Left forelimb (tissue), 1 donor: ENCODE measurements at regions not wholly inside any gene's neighbourhood (a gene's known extent, or its start where the extent isn't known, plus 50 kb on each side); places are given as distances from the start of the nearest gene placed in this dataset.

Experiments
- DNase-seq: peaks from one replicate; pipeline ENCODE4 v3.0.0-alpha.2; 2018; ENCODE audit warnings: low spot score

DNA sequence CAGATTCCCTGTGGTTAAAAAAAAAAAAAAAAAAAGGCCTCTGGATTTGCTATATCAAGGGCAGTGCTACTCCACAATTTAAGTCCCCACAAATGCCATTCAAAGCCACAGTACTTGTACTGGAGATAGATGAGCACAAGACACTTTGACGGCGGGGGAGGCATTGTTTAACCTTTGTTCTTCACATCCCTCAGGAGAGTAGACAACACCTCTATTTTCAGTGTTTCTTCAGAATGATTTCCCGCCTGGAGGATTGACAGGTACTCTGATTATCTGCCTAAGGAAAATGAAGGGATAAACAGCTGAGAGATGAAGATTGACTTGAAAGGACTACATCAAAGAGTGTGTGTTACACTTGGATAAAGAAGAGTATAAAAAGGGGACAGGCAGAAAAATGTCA is 58.7 kb downstream of the OTOL1 start:
- DNase-seq: no peak

DNA sequence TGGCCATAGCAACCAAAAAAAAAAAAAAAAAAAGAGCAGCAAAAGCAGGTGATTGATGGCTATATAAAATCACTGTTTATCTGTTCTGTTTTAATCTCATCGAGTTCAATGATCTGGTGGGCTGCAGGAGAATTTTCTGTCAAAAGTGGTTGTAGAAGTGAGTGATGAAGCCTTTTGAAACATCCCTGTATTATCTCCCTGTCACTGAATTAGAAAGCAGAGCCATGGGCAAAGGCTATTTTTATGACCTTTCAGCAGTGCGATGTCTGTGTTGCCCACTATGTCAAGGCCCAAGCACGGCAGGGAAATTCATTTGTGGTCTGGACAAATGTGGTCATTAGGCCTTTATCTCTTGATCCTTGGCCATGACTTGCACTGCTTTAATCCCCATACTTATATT is 59.9 kb downstream of the OTOL1 start:
- DNase-seq: no peak

DNA sequence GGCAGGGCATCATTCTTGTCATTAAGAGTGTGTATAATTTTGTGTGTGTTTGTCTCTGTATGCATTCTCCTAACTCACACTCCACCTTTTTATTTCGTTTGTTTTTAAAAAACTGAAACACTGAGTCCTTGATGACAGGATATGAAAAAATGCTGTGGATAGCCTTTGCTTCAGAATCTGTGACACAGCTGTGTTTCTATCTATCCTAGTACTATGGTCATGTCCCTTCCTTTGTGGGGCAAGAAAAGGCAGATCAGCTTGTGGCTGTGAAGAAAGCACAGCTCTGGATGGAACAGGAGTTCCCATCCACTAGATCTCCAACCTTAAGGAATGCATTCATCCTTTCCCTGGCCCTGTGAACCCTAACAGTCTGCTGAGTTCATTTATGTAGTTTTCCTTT is 60.3 kb downstream of the OTOL1 start:
- no peak for DNase-seq

DNA sequence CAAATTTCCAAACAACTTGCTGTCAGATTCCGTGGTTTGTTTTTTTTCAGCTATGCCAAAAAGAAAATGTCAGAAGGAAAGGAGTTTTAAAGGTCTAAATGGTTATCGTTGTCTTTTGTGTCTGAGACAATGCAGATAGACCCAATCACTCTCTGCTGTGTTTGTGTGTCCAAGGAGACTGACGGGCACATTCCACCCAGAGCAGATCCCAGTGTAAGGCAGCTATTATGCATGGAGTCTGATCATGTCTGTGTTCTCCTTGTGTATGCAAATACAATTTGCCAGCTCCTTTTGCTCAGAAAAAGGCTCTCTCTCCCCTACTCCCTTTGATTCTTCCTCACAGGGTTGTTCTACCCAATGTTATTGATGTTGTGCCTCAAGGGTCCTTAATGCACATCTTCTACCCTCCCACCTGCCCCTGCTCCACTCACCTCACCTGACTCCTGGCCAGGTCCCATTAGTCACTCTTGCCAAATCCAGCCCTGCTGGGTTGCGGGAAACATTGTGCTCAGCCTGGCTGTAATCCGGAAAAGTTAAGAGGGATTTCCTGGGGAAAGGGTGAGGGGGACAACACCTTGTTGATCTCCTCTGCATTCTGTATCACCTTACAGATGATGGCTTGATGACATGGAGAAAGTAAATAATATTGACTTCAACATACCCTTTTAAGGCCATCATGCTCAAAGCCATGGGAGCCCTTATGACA is 61.0 kb downstream of the OTOL1 start:
- no peak for DNase-seq

DNA sequence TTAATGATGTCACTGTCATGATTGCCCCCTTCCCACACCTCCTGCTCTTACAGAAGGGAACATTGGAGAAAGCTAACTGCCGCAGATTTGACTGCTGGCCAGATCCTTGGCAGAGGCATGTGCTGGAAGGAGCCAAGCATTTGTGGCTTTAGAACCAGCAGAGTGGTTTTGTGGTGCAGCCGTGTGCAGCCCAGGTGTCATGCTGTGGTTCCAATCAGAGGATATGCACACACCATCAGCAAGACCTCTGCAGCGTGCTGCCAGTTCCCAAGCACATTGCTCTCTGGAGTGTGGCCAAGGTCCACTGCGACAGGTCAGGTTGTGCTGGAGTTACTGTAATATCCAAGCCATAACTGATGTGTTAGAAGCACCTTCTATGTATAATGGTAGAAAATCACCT is 61.6 kb downstream of the OTOL1 start:
- DNase-seq: no peak

DNA sequence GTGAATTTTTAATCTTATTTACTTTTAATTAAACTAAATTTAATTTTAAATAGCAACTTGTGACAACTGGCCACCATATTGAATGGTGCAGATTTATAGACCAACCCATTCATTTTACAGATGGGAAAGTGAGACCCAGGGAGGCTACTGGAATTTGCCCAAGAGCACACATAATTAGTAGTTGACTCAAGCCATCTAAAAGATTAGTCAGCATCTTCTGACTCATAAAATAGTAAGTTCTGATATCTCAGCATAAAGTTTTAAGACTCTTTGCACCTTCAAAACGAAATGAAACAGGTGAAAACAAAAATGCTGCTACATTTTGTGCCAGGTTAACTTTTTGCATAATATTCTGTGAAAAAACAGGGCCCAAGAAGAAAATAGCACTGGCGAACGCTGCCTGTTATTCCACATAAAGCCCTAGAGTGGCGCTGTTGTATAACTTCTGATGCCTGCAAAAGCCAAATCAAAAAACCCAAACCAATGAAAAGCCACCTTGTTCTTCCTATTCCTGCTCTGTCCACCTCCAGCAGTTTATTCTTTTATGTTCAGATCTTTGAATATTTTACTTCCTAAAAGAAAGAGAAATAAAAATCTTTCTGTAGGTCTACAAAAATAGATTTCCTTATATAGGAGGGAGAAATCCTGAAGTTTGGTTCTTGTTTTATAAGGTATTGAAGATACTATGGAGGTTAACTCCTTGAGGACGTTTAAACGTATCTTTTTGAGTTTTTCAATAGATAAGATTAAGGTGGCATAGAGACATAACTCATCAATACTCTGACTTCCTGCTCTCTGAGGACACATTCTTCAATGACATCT is 62.8 kb downstream of the OTOL1 start:
- DNase-seq: no peak

DNA sequence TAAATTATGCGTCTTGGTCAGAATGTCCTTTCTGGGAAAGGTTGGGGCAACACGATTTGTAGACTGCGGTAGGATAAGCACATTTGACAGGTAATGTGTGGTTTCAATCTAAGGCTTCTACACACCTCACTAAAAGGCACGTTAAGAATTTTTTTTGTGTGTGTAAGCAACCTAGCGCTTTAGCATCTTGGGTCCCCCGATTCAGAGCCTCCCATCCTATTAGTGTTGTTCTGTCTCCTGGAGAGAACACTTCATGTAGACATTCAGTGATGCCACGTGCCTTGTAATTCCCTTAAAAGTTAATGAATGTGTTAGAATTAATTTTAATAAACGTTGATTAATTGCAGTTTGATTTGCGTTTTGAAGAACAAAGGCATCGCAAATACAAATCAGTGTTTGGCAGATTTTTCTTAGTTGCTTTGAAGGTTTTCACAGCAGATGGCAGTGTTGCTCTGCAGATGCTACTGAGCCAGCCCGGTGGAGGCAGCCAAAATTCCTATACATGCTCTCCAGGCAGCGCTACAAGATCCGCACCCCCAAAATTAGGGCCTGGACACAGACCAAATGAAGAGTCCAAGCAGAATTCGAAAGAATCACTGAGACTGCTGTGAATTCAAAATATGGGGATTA is 63.5 kb downstream of the OTOL1 start:
- peak; percentile 72 for DNase-seq

DNA sequence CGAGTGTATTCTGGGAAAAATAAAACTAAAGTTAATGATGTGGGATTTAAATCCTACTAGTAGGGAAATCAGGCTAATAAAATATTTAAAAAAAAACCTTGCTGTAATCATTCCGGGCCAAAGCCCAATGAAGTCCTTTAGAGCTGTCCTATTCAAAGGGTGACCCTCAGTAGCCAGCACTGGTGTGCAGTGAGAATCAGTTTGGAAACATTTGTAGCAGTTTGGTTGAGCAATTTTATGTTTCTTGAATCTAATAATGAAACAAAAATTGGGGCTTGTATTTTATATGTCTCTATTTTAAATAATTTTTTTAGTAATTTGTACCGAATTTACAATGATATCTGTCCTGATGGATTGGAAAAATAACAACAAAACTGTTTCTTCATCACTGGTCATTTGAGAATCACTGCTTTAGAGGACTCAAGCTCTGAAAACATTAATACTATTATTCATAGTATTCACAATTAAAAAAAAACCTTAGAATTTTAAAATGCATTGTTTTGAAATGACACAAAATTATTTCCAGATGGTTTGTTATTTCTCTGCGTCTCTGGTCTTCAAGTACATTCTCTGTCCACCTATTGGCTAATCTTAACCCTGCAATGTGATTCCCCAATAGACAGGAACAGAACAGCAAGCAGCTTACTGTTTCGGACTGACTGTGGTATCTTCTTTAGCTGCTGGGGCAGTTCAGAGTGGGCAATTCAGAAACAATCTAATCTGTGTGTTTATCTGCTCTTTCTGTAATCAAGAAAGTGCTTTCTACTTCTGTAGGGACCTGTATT is 71.2 kb downstream of the OTOL1 start:
- DNase-seq: no peak

DNA sequence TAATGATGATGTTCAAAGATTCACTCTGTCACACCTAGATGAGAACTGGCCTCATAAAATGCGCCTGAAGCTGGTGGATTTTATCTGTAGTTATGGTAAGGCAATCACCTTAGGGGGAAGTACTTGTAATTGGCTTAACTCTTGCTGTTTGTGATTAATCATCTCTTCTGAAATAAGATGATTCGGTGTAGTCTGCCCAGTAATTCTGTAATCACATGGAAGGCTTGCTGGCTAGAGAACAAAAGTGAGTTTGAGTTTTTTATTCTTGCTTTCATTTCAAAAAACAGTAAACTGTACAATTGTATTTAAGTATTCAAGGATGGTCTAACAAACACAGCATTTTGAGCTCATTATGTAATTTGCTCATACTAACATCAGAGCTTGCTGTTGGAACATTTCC is 72.1 kb downstream of the OTOL1 start:
- no peak for DNase-seq

DNA sequence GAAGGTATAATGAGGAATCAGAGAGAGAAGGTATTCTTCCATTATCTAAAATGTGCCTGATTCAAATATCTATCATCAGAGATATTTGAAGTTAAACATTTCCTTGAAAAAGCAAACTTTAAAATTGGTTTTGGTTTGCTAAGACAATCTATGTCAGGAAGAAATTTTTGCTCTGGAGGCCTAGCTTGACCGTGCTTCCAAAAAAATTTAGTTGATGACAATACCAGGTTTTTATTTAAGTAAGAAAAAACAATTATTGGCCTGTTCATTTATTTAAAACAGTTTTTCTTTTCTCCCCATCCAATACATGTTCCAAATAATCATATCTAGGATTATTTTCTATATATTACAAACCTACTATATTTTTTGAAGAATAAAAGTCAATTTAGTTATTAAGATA is 75.3 kb downstream of the OTOL1 start:
- no peak for DNase-seq

DNA sequence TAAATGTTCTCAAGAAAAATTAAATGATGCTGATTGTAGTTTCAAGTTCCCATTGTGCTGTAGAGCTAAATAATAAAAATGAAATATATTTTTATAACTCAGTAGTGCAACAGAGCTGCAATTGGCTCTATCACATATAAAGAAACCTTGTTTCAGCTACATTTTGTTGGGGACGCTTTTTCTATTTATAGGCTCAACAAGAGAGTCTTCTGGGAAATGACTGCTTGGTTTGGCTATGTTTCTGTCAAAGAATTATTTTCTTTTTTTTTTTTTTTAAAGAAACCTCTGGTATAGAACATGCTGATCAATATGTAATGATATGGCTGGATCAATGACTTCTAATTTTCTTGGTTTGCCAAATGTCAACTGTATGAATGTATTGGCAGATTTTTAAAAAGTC is 76.5 kb downstream of the OTOL1 start:
- no peak for DNase-seq

DNA sequence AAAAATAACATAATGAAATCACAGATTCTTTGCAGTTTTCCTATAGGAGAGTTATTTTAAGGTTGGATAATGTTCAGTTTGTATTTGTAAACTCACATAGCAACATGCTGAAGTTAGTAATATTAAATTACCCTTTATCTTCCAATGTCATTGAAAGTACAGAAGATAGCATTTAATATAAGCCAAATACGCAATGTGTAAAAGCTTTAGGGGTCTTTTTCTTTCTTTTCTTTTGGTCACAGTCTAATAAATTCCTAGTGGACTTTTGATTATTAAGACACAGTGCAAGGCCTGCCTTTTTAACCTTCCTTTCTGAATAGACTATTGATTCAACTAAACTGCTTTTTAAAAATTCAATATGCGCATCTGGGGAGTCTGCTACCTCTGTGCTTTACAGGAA is 79.3 kb downstream of the OTOL1 start:
- no peak for DNase-seq

DNA sequence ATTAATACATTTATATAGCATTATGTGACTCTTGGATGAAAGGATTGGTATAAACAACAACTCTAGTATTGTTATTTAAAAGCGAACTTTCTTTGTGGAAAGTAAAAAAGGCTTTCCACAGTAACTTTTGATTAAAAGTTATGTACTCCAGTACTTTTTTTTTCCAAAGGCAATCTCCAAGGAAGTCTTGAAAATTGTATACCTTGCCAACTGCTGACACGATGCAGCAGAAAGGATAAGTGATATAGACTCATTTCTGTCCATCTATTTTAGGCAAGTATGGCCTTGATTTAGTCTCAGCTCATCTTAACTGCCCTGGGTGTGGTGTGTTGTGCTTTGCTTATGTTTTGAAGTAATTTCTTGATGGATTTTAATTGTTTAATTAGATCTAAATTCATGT is 79.7 kb downstream of the OTOL1 start:
- no peak for DNase-seq

DNA sequence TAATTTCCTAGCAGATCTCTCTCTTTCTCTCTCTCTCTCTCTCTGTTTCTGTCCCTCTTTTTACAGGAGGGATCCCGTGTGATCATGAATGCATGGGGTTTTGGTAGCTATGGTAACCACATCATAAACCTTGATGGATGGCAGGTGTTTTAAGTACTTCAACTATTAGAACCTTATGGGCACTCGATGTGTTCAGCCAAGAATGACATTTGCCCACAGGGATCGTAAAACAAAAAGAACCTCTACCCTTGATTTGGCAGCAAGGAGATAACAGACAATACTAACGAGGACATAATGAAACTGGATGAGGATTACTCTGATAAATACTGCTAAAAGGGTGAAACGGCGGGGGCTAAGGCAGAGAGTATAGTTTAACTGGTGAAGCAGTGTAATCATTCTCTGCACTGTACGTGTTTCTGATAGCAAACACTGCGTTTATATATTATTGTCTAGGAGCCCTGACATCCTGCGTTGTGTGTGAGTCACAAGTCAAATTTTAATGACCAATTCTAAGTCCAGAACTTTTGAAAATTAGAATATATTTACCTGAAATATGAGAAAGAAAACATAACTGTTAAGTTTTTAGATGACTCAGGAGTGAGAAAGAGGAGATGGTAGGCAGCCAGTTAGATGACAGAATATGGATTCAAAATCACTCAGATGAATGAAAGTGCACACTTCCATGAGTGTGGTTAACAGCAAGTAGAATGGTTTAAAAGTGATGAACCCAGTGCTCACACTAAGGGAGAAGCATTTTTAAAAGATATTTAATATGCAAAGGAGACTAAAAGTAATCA is 80.3 kb downstream of the OTOL1 start:
- no peak for DNase-seq

DNA sequence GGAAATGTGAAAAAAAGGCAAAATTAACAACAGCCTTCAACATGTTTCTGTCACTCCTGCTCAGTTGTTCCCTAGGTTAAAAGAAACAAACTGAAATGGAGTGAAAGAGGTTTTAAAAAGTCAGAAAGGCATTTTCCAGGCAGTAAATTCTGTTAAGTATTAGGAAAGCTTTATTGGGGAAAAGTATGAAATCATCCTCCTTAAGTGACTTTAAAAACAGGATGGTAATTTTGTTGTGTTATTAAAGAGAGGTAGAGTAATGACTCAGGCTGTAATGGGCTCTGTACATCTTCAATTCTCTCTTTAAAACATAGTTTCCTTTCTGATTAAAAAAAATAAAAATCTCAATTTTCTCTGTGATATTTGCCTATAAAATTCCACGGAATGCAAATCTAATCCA is 81.1 kb downstream of the OTOL1 start:
- no peak for DNase-seq

DNA sequence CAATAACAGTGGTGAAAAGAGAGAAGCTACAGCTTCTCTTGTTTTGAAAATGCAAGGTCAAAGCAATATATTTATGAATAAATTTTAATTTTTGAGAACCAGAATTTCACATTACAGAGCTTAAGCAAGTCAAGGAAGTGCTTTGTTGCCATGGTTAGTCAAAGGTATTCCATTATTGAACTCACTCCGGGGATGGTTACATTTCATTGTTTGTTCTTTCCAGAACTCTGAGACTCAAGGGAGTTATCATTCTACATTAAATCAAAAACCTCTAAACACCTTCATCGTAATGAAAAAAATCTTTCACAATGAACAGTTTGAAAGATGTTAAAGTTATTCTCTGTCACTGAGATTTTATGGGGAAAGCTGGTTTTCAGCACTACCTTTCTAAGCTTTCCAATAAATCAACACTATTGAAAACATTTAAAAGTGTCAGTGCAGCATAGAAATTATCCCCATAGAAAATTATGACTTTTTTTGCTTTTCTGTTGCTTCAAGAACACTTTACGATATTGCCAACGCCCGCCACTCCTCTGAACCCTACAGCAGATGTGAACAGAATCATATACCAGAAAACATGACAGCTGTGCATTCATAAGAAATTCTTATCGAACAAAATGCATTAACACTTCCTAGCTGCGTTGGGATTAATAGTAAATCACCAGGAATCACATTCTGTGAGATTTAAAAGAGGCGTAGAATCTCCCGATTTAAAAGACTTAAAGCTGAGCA is 83.0 kb downstream of the OTOL1 start:
- DNase-seq: no peak

DNA sequence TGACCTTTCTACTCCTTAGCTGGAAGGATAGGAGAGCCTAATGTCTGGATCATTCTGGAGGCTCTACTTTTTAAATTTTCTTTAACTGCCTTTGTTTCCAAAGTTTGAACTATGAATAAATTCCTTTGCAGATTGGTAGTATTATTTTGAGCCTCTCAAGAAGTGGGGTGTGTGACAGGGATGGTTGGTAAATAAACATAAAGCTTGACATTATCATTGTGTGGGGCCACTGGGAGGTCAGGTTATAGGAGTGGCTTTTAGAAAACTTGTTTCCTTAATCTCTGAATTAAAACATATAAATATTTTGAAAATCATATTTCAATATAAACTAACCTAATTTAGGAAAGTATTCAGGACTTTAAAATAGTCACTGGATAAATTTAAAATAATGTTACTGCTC is 89.3 kb downstream of the OTOL1 start:
- no peak for DNase-seq

DNA sequence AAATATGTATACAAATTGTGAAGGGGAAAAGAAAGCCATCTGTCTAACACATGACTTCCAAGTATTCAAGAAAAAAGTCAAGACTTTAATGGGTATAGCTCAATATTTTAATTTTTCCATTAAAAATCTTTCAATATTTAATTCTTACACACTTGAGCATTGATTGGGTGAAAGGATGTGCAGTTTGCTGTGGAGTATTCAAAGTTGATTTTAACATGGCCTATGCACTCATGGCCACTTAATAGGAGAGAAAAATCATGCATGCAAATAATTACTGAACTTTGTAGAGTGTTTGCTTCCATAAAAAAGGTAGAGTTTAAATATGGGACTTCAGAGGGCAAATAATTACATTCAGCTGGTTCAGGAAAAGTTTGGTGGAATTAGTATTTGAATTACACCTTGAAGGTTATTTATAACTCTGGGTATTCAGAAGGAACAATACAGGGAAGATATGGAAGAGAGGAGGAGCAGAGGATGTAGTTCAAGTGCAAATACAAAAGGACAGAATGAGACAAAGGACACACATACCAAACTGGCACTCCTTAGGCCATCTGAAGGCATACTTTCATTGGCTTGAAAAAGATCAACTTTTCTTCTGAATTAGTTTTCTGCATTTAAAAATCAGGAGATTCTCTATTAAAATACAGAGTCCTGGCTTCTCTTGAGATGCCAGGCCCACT is 90.1 kb downstream of the OTOL1 start:
- no peak for DNase-seq

DNA sequence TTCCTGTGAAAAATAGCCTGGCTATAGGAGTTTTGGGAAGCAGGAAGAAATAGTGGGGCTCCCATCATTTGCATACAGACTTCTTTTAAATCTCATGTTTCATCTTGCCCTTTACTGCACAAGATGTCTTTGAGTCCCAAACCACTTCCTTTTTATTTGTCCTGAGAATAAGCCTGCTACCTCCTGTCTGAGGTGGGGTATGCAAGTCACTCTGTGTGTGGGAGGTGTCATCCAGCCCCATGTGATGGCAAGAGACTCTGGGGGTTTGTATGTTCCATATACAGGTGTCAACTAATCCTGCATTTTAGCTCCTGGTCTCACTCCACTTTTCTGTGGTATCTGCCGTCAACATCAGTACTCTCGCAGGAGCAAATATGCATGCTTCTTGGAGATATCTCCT is 102.0 kb downstream of the OTOL1 start:
- no peak for DNase-seq

DNA sequence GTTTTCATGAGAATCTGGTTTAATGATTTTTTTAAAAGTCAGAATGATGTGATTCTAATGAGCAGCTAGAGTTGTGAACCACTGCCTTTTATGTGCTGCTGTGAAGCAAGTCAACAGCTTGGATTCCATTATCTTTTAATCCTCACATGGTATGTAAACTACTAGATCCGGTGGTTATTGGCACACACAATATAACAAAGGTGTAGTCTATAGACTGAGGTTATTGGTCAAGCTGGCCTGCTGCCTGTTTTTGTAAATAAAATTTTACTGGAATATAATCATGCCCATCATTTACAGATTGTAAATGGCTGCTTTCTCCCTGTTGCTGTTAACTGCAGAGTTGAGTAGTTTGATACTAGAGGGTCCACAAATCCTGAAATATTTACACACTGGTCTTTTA is 103.1 kb downstream of the OTOL1 start:
- DNase-seq: no peak
